HepG2 (cell line): ENCODE measurements at regions not wholly inside any gene's neighbourhood (a gene's known extent, or its start where the extent isn't known, plus 50 kb on each side); places are given as distances from the start of the nearest gene placed in this dataset.

Source experiments
- ATAC-seq: fragments of 200-7000 bp; cut with Tn5 transposase; 3 replicates; pipeline ENCODE4 v1.9.1; 2020; ENCODE audit warnings: mild to moderate bottlenecking, moderate library complexity
- BruUV-seq: library from RNA; stranded (reverse); fragments of 400-500 nt; replicated peaks from 2 replicates; lab custom pipeline; 2021; lab: Mats Ljungman, UMichigan
- CTCF ChIA-PET: fragments of 300-600 bp; formaldehyde crosslinking; extraction: SDS; loops from one replicate; lab custom pipeline; 2021; ENCODE audit warnings: low total read pairs, inconsistent platforms, low intra/inter-chr PET ratio; lab: Yijun Ruan, JAX
- POLR2A ChIA-PET: fragments of 350-600 bp; sonication (Branson Sonifier 250); formaldehyde crosslinking; loops from one replicate; lab custom pipeline; 2020; ENCODE audit warnings: antibody characterized with exemption, inconsistent platforms; lab: Yijun Ruan, JAX
- DNase-seq: peaks from one replicate; pipeline ENCODE4 v3.0.0-alpha.2; 2015; ENCODE audit warnings: low spot score
- FAIRE-seq: peaks from 3 replicates; lab custom pipeline; 2011; peaks lifted over from hg19 to GRCh38; lab: Jason Lieb, UNC
- H2AFZ ChIP-seq: one replicate; pipeline ENCODE4 v1.6.1; 2011; ENCODE audit warnings: low read length, inconsistent platforms
- H3K27ac ChIP-seq: fragments of 300-600 bp; 3 replicates; pipeline ENCODE4 v1.8.0; 2011; ENCODE audit warnings: mixed run types, mild to moderate bottlenecking, mixed read lengths, low read length, inconsistent platforms; ENCODE audit not compliant: insufficient read depth; ENCODE audit errors: extremely low read length
- H3K27me3 ChIP-seq, 2 experiments: fragments of 200-600 bp in 1 of 2; 2 replicates in 1 of 2; 3 replicates in 1 of 2; pipeline versions ENCODE4 v1.6.0 to v1.8.0; 2011; ENCODE audit warnings: low read length in 2 of 2, mild to moderate bottlenecking in 2 of 2, moderate library complexity in 2 of 2, inconsistent platforms in 1 of 2; ENCODE audit not compliant: insufficient read depth in 2 of 2, control insufficient read depth in 1 of 2
- H3K36me3 ChIP-seq, 2 experiments: fragments of 200-600 bp in 1 of 2; replicated peaks in 1 of 2; 2 replicates in 1 of 2; 3 replicates in 1 of 2; pipeline versions ENCODE4 v1.5.1 to v1.8.0; 2011; ENCODE audit warnings: low read length in 2 of 2, inconsistent platforms in 1 of 2; ENCODE audit not compliant: insufficient read depth in 2 of 2, control insufficient read depth in 1 of 2
- H3K4me1 ChIP-seq: 2 replicates; pipeline ENCODE4 v1.5.1; 2012; ENCODE audit warnings: low read length, inconsistent platforms; ENCODE audit not compliant: insufficient read depth
- H3K4me2 ChIP-seq: 2 replicates; pipeline ENCODE4 v1.6.0; 2011; ENCODE audit warnings: low read depth, low read length, inconsistent platforms
- H3K4me3 ChIP-seq, 3 experiments: fragments of 200-600 bp in 1 of 3; sonication (generic), shearing (Covaris generic) in 1 of 3; replicated peaks in 1 of 3; 2 replicates each; pipeline ENCODE4 v1.5.1; 2011 to 2016; ENCODE audit warnings: low read length in 3 of 3, inconsistent platforms in 2 of 3, low read depth in 2 of 3, mild to moderate bottlenecking in 2 of 3, control low read depth in 1 of 3, mixed read lengths in 1 of 3; ENCODE audit not compliant: insufficient read depth in 1 of 3
- H3K79me2 ChIP-seq: one replicate; pipeline ENCODE4 v1.6.1; 2011; ENCODE audit warnings: low read length, inconsistent platforms; ENCODE audit not compliant: insufficient read depth
- H3K9ac ChIP-seq: 2 replicates; pipeline ENCODE4 v1.6.0; 2011; ENCODE audit warnings: mild to moderate bottlenecking, low read depth, low read length, inconsistent platforms; ENCODE audit not compliant: insufficient read depth
- H3K9me3 ChIP-seq: 2 replicates; pipeline ENCODE4 v1.5.1; 2012; ENCODE audit warnings: mild to moderate bottlenecking, low read length
- H4K20me1 ChIP-seq: 2 replicates; pipeline ENCODE4 v1.6.0; 2011; ENCODE audit warnings: inconsistent platforms, mild to moderate bottlenecking, low read length, moderate library complexity; ENCODE audit not compliant: insufficient read depth
- FOXJ3 ChIP-seq: sonication (generic); formaldehyde crosslinking; IDR thresholded peaks from 2 replicates; pipeline ENCODE4 v1.4.0; 2020; ENCODE audit warnings: missing genetic modification reagents, mild to moderate bottlenecking, borderline replicate concordance
- HNRNPH1 ChIP-seq: fragments of 200-400 bp; formaldehyde crosslinking; optimal IDR thresholded peaks from 2 replicates; pipeline ENCODE3; 2017; ENCODE audit warnings: mild to moderate bottlenecking, low read depth, low read length
- MEF2D ChIP-seq: sonication (generic); formaldehyde crosslinking; IDR thresholded peaks from 2 replicates; pipeline ENCODE4 v1.5.1; 2020; ENCODE audit warnings: mild to moderate bottlenecking, missing genetic modification reagents
- ZNF839 ChIP-seq: sonication (generic); formaldehyde crosslinking; IDR thresholded peaks from 2 replicates; pipeline ENCODE4 v1.4.0; 2020; ENCODE audit warnings: missing genetic modification reagents, mild to moderate bottlenecking, borderline replicate concordance
- WGBS: methylation state at CpG from one replicate; pipeline ENCODE4 v1.1.6; 2017; ENCODE audit warnings: low lambda C conversion rate; 5-methylcytosine and 5-hydroxymethylcytosine counted together
- in situ Hi-C: cut with HindIII; loops from 2 replicates; pipeline ENCODE4 v1.10.0; 2017; ENCODE audit warnings: low pct_unique_long_range_greater_than_20kb; ENCODE audit not compliant: extremely low pct_ligation_motif_present
- intact Hi-C: fragments of 100-400 bp; cut with micrococcal nuclease; formaldehyde crosslinking; loops from one replicate; pipeline ENCODE4 v1.10.0; 2022; ENCODE audit not compliant: unreplicated experiment

DNA sequence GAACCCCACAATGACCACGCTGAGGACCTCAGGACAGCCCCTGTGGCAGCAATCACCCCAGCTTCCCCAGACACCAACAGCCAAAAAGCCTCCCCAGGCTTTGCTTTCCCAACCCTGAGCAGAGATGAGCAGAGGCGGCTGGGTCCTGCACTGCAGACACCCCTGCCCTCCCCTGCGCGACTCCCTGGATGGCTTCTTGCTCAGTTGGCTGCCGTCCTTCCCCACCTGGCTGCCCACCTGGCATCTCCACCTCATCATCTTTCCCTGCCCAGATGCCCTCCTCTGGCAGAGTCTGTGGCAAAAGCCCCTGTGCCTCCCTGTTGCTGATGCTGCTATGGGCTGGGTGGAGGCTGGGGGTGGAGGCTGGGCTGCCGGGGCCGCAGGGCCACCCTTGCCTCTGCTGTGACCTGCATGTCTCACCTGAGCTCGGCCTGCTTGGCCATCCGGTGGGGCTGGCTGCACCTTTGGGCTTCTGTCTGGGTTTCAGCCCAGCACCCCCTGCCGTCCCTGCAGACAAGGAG lies 567.7 kb downstream of the TCERG1L start:
- ATAC-seq (no peak), FAIRE-seq (no peak), DNase-seq (no peak)
- H4K20me1 ChIP-seq, result no peaks in the 10 kb centered on the region
- in situ Hi-C loops (no loop called here), intact Hi-C loops (no loop called here)
- H3K36me3 ChIP-seq, result no peaks in the 10 kb centered on the region
- H3K4me2 ChIP-seq, result no peak overlapping the region
- no TSS peak for BruUV-seq
- no peak overlapping the region for H2AFZ ChIP-seq
- H3K9ac ChIP-seq, result no peak overlapping the region
- no peak overlapping the region for H3K4me3 ChIP-seq
- H3K9me3 ChIP-seq, result no peaks in the 10 kb centered on the region
- peaks cover 0 to 21% of the 10 kb centered on the region in 2 experiments; a peak in 3 of 5 replicates for H3K27me3 ChIP-seq
- CTCF ChIA-PET, result no interaction called here
- 44% methylated on average over 6 of the region's 10 CpGs for WGBS
- no peaks in the 10 kb centered on the region for H3K79me2 ChIP-seq
- TF ChIP-seq MEF2D (CRISPR knock-in tag), result no peak
- TF ChIP-seq HNRNPH1, result no peak
- TF ChIP-seq FOXJ3 (CRISPR knock-in tag), result no peak
- H3K4me1 ChIP-seq, result no peaks in the 10 kb centered on the region
- POLR2A ChIA-PET, result no interaction called here
- H3K27ac ChIP-seq, result no peak overlapping the region

DNA sequence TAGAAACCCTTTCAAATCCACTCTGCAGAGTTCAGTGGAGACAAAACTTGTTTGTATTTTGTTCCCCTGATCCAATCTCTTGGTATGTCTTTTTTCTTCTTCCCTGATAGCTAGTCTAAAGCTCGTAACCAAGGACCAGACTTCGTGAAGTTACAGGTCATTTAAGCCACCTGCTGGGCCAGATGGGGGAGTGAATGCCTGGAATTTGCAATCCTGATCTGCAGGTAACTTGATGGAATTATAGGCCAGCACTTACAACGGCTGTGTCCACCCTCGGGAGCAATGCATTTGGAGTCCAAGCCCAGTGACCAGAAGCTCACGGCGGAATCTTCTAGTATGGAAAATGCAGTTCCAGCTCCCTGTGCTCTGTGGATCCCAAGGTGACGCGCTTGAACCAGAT lies 566.9 kb downstream of the TCERG1L start:
- ATAC-seq (no peak), DNase-seq (no peak), FAIRE-seq (no peak)
- H3K36me3 ChIP-seq, result no peaks in the 10 kb centered on the region
- H3K79me2 ChIP-seq, result no peaks in the 10 kb centered on the region
- peaks cover 0 to 21% of the 10 kb centered on the region in 2 experiments; a peak in 3 of 5 replicates for H3K27me3 ChIP-seq
- no peak for TF ChIP-seq ZNF839
- H3K4me2 ChIP-seq, result no peak overlapping the region
- H4K20me1 ChIP-seq, result no peaks in the 10 kb centered on the region
- no peak overlapping the region for H2AFZ ChIP-seq
- no peaks in the 10 kb centered on the region for H3K9me3 ChIP-seq
- in situ Hi-C loops (no loop called here), intact Hi-C loops (no loop called here)
- H3K27ac ChIP-seq, result no peak overlapping the region
- no peak overlapping the region for H3K4me3 ChIP-seq
- POLR2A ChIA-PET, result no interaction called here
- no peak overlapping the region for H3K9ac ChIP-seq
- CTCF ChIA-PET, result no interaction called here
- H3K4me1 ChIP-seq, result no peaks in the 10 kb centered on the region
- 15% methylated on average over 5 of the region's 8 CpGs for WGBS
- no TSS peak for BruUV-seq
